Kidney (tissue), 13 donors: ENCODE measurements at regions not wholly inside any gene's neighbourhood (a gene's known extent, or its start where the extent isn't known, plus 50 kb on each side); places are given as distances from the start of the nearest gene placed in this dataset.

Source experiments
- DNase-seq, 5 donors: peaks; one replicate each; pipeline ENCODE4 v3.0.0-alpha.2; 2013 to 2020
- FAIRE-seq: peaks from 2 replicates; lab custom pipeline; 2012; peaks lifted over from hg19 to GRCh38; lab: Jason Lieb, UNC
- H3K27ac ChIP-seq, 2 donors: one replicate each; pipeline ENCODE4 v1.7.0; 2013; ENCODE audit warnings: low read depth in 2 of 2, low read length in 2 of 2, inconsistent platforms in 1 of 2
- H3K27me3 ChIP-seq: one replicate; pipeline ENCODE4 v1.7.1; 2013; ENCODE audit warnings: low read length, inconsistent platforms; ENCODE audit not compliant: control insufficient read depth, insufficient read depth
- H3K36me3 ChIP-seq, 3 donors: one replicate each; pipeline versions ENCODE4 v1.7.0 to v1.7.1; 2013; ENCODE audit warnings: low read length in 3 of 3, control low read depth in 1 of 3, inconsistent platforms in 1 of 3; ENCODE audit not compliant: insufficient read depth in 3 of 3, control insufficient read depth in 2 of 3
- H3K4me1 ChIP-seq, 3 donors: one replicate each; pipeline versions ENCODE4 v1.7.0 to v1.7.1; 2013; ENCODE audit warnings: low read length in 3 of 3, inconsistent platforms in 1 of 3, low read depth in 1 of 3; ENCODE audit not compliant: control insufficient read depth in 2 of 3, insufficient read depth in 2 of 3
- H3K4me3 ChIP-seq, 3 donors: one replicate each; pipeline versions ENCODE4 v1.7.0 to v1.8.1; 2013; ENCODE audit warnings: low read length in 3 of 3, control low read depth in 1 of 3, inconsistent platforms in 1 of 3
- H3K9ac ChIP-seq, 3 donors: one replicate each; pipeline versions ENCODE4 v1.7.0 to v1.7.1; 2013; ENCODE audit warnings: low read length in 3 of 3, control low read depth in 1 of 3, inconsistent platforms in 1 of 3
- H3K9me3 ChIP-seq, 3 donors: one replicate each; pipeline versions ENCODE4 v1.7.0 to v1.7.1; 2013; ENCODE audit warnings: low read length in 3 of 3, control low read depth in 1 of 3, inconsistent platforms in 1 of 3; ENCODE audit not compliant: control insufficient read depth in 2 of 3, insufficient read depth in 1 of 3
- CTCF ChIP-seq: IDR thresholded peaks from 3 replicates; pipeline ENCODE4 v1.5.1; 2012; ENCODE audit warnings: mild to moderate bottlenecking, moderate library complexity, borderline replicate concordance; ENCODE audit not compliant: insufficient read depth; ENCODE audit errors: extremely low read depth
- intact Hi-C: fragments of 100-400 bp; cut with DNase I; formaldehyde crosslinking; loops from one replicate; pipeline ENCODE4 v1.11.1; 2022
- donor health status: control.
- donor health status: control.
- donor health status: control.
- donor health status: control.
- donor health status: control.
- donor health status: DM: yes; HTN: yes; CAD: no.
- donor health status: Normal renal cell carcinoma (clear cell type).

- H3K4me1 ChIP-seq = no peaks in the 10 kb centered on the region
- H3K9me3 ChIP-seq = no peaks in the 10 kb centered on the region
- no peak overlapping the region for H3K4me3 ChIP-seq
- FAIRE-seq (no peak), DNase-seq (no peak)
- H3K27me3 ChIP-seq = no peaks in the 10 kb centered on the region
- intact Hi-C loops = no loop called here
- H3K36me3 ChIP-seq = no peaks in the 10 kb centered on the region
- TF ChIP-seq CTCF = no peak
- H3K27ac ChIP-seq = no peak overlapping the region
- no peak overlapping the region for H3K9ac ChIP-seq
These were observed 98.3 kb upstream of the SPRY1 start for GRCh38 chr4:123298261-123298660.

GRCh38 chr4:123298801-123299200 lies 97.8 kb upstream of the SPRY1 start:
- no peak overlapping the region for H3K9ac ChIP-seq
- no peaks in the 10 kb centered on the region for H3K27me3 ChIP-seq
- H3K36me3 ChIP-seq = no peaks in the 10 kb centered on the region
- H3K27ac ChIP-seq = no peak overlapping the region
- DNase-seq (no peak), FAIRE-seq (no peak)
- no peak for TF ChIP-seq CTCF
- intact Hi-C loops = no loop called here
- no peaks in the 10 kb centered on the region for H3K4me1 ChIP-seq
- no peak overlapping the region for H3K4me3 ChIP-seq
- H3K9me3 ChIP-seq = no peaks in the 10 kb centered on the region

DNA sequence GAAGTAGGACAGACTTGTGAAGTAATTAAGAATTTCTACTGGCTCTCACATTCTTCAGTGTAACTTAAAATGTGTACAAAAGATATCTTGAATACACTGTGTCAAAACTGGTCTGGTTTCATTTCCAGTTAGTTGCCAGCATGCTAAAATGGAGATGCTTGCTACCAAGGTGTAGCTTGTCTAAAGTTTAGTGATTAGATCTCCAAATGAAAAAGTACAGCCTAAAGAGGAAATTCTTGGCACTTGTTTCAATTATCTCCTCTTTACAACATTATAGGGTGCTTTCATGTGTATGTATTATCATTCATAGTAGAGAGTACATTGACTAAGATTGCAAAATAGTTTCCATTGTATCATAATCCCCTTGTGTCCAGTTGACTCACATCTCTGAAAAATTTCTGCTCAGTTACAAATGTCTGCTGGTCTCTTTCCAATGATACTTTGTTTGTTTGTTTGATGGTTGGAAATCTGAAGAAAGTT lies 97.3 kb upstream of the SPRY1 start:
- FAIRE-seq (no peak), DNase-seq (no peak)
- Histone ChIP-seq H3K4me3 (no peak overlapping the region), H3K27me3 (no peaks in the 10 kb centered on the region), H3K4me1 (no peaks in the 10 kb centered on the region), H3K36me3 (no peaks in the 10 kb centered on the region), H3K9ac (no peak overlapping the region), H3K9me3 (no peaks in the 10 kb centered on the region), H3K27ac (no peak overlapping the region)
- no peak for TF ChIP-seq CTCF
- intact Hi-C loops = no loop called here

- Histone ChIP-seq H3K36me3 (no peaks in the 10 kb centered on the region), H3K4me1 (no peaks in the 10 kb centered on the region), H3K9ac (no peak overlapping the region), H3K4me3 (no peak overlapping the region), H3K9me3 (no peaks in the 10 kb centered on the region), H3K27ac (no peak overlapping the region), H3K27me3 (no peaks in the 10 kb centered on the region)
- no peak for TF ChIP-seq CTCF
- intact Hi-C loops = no loop called here
- FAIRE-seq (no peak), DNase-seq (no peak)
These were observed 96.2 kb upstream of the SPRY1 start for GRCh38 chr4:123300222-123301039.
